Neural cell (in vitro differentiated cells): ENCODE measurements at regions not wholly inside any gene's neighbourhood (a gene's known extent, or its start where the extent isn't known, plus 50 kb on each side); places are given as distances from the start of the nearest gene placed in this dataset.

Source experiments
- H2AFZ ChIP-seq: fragments of 200-600, 300-800 bp; sonication (generic), shearing (Covaris generic); 2 replicates; pipeline ENCODE4 v1.6.0; 2014; ENCODE audit warnings: low read depth, mild to moderate bottlenecking, antibody characterized with exemption, low read length, moderate library complexity
- H3F3A ChIP-seq: fragments of 200-600 bp; shearing (Covaris generic); 2 replicates; pipeline ENCODE4 v1.6.1; 2016; ENCODE audit warnings: mild to moderate bottlenecking, moderate library complexity, mixed read lengths, antibody characterized with exemption, low read length; ENCODE audit not compliant: insufficient read depth, poor library complexity, severe bottlenecking
- H3K27ac ChIP-seq: fragments of 200-600, 300-800 bp; sonication (generic), shearing (Covaris generic); 2 replicates; pipeline ENCODE4 v1.5.1; 2014; ENCODE audit warnings: mild to moderate bottlenecking, low read length, moderate library complexity
- H3K27me3 ChIP-seq: fragments of 300-800, 200-600 bp; sonication (generic), shearing (Covaris generic); 2 replicates; pipeline ENCODE4 v1.6.0; 2014; ENCODE audit warnings: mild to moderate bottlenecking, low read depth, low read length, moderate library complexity; ENCODE audit not compliant: insufficient read depth
- H3K36me3 ChIP-seq: fragments of 300-800, 200-600 bp; sonication (generic), shearing (Covaris generic); 2 replicates; pipeline ENCODE4 v1.5.1; 2014; ENCODE audit warnings: mild to moderate bottlenecking, antibody characterized with exemption, low read length, moderate library complexity; ENCODE audit not compliant: insufficient read depth
- H3K4me2 ChIP-seq: fragments of 300-800, 200-600 bp; sonication (generic), shearing (Covaris generic); 2 replicates; pipeline ENCODE4 v1.6.0; 2014; ENCODE audit warnings: mild to moderate bottlenecking, low read length
- H3K4me3 ChIP-seq: fragments of 300-800, 200-600 bp; sonication (generic), shearing (Covaris generic); 2 replicates; pipeline ENCODE4 v1.5.1; 2014; ENCODE audit warnings: mild to moderate bottlenecking, low read length, moderate library complexity
- H3K79me2 ChIP-seq: fragments of 200-600 bp; shearing (Covaris generic); replicated peaks from 2 replicates; pipeline ENCODE4 v1.6.0; 2014; ENCODE audit warnings: mild to moderate bottlenecking, low read length, moderate library complexity; ENCODE audit not compliant: insufficient read depth
- H3K9ac ChIP-seq: fragments of 300-800, 200-600 bp; sonication (generic), shearing (Covaris generic); 2 replicates; pipeline ENCODE4 v1.6.1; 2016; ENCODE audit warnings: mild to moderate bottlenecking, low read length, mixed read lengths
- H3K9me2 ChIP-seq: fragments of 200-600 bp; shearing (Covaris generic); 2 replicates; pipeline ENCODE4 v1.6.1; 2016; ENCODE audit warnings: mild to moderate bottlenecking, low read length, mixed read lengths; ENCODE audit not compliant: insufficient read depth
- H3K9me3 ChIP-seq: fragments of 200-600, 300-800 bp; sonication (generic), shearing (Covaris generic); 2 replicates; pipeline ENCODE4 v1.6.1; 2016; ENCODE audit warnings: mild to moderate bottlenecking, mixed run types, low read length, moderate library complexity, mixed read lengths
- H4K20me1 ChIP-seq: fragments of 200-600 bp; shearing (Covaris generic); 2 replicates; pipeline ENCODE4 v1.6.1; 2016; ENCODE audit warnings: mild to moderate bottlenecking, mixed run types; ENCODE audit not compliant: insufficient read depth
- EP300 ChIP-seq: fragments of 450-650 bp; conservative IDR thresholded peaks from 2 replicates; pipeline ENCODE4 v1.6.1; 2014; ENCODE audit warnings: antibody characterized with exemption, mild to moderate bottlenecking, moderate library complexity; ENCODE audit not compliant: poor library complexity, severe bottlenecking
- POLR2AphosphoS5 ChIP-seq: IDR thresholded peaks from 2 replicates; pipeline ENCODE4 v1.6.1; 2012
- small RNA-seq, 3 experiments: library from RNA; depleted of rRNA; stranded (forward); fragments of <200 nt; gene quantifications; one replicate each; pipeline ENCODE3, GENCODE V24; 2012

DNA sequence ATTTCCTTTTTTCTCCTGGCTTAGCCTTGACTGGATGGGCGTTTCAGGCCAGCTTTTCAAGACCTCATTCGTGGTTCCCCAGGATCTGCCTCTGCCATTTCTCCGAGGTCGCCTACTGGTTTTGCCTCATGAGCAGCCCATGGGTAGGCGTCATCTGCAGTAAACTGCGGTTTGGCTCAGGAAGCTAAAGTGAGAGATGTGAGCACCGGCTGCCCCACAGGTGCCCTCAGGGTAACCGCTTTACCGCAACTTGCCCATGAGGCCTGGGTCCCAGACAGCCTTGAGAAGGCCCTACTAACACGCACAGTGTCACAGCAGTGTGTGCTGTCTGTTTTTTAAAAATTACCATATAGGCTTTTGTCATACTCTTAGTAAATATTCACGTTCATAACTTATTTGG, 53.4 kb upstream of the TBXT start:
- Histone ChIP-seq H3K9me3 (no peaks in the 10 kb centered on the region), H3K9me2 (no peaks in the 10 kb centered on the region), H4K20me1 (no peaks in the 10 kb centered on the region)

More for the DNA sequence above, 53.4 kb upstream of the TBXT start:
- H3K36me3 ChIP-seq: no peaks in the 10 kb centered on the region
- H3K27me3 ChIP-seq: no peaks in the 10 kb centered on the region
- no peak overlapping the region for H3K9ac ChIP-seq
- no peak overlapping the region for H3K4me3 ChIP-seq
- no peak overlapping the region for H3K4me2 ChIP-seq
- H2AFZ ChIP-seq: no peak overlapping the region
- H3K79me2 ChIP-seq: no peaks in the 10 kb centered on the region
- no peaks in the 10 kb centered on the region for H3F3A ChIP-seq
- H3K27ac ChIP-seq: no peak overlapping the region
- TF ChIP-seq EP300: no peak
- TF ChIP-seq POLR2AphosphoS5: no peak

Small RNA genes in the stretch of these regions (small RNA-seq; reads per million reads assigned to genes)
- gene AL121956.5 (0 reads per million in 3 experiments), gene GNG5P1 (0 reads per million in 3 experiments)
